Panc1 (cell line): ENCODE measurements at regions not wholly inside any gene's neighbourhood (a gene's known extent, or its start where the extent isn't known, plus 50 kb on each side); places are given as distances from the start of the nearest gene placed in this dataset.

ENCODE experiments used
- ATAC-seq: fragments of 200-7000 bp; cut with Tn5 transposase; 2 replicates; pipeline ENCODE4 v1.9.1; 2020; ENCODE audit warnings: mild to moderate bottlenecking, moderate library complexity
- BruUV-seq: library from RNA; stranded (reverse); fragments of 400-500 nt; replicated peaks from 2 replicates; lab custom pipeline; 2021; lab: Mats Ljungman, UMichigan
- CTCF ChIA-PET: fragments of 300-600 bp; sonication (Branson Sonifier 250); formaldehyde crosslinking; loops from one replicate; lab custom pipeline; 2022; ENCODE audit warnings: antibody characterized with exemption; lab: Charles Lee
- POLR2A ChIA-PET: fragments of 300-600 bp; sonication (Branson Sonifier 250); formaldehyde crosslinking; loops from one replicate; lab custom pipeline; 2022; ENCODE audit warnings: antibody characterized with exemption; lab: Charles Lee
- DNase-seq: peaks from one replicate; pipeline ENCODE4 v3.0.0-alpha.2; 2010; ENCODE audit warnings: low read depth, low spot score
- H3K27ac ChIP-seq: 2 replicates; pipeline ENCODE4 v1.5.1; 2011; ENCODE audit warnings: mild to moderate bottlenecking, low read length, inconsistent platforms
- H3K27me3 ChIP-seq: fragments of 200-500 bp; sonication (Bioruptor generic); 2 replicates; pipeline ENCODE4 v1.6.0; 2014; ENCODE audit warnings: low read length, inconsistent platforms; ENCODE audit not compliant: control insufficient read depth, insufficient read depth
- H3K36me3 ChIP-seq: fragments of 200-500 bp; sonication (Bioruptor generic); 2 replicates; pipeline ENCODE4 v1.5.1; 2014; ENCODE audit warnings: inconsistent platforms, mild to moderate bottlenecking, low read length, moderate library complexity; ENCODE audit not compliant: control insufficient read depth, insufficient read depth
- H3K4me1 ChIP-seq: 2 replicates; pipeline ENCODE4 v1.5.1; 2011; ENCODE audit warnings: inconsistent platforms, mild to moderate bottlenecking, low read length, moderate library complexity; ENCODE audit not compliant: control insufficient read depth, insufficient read depth
- H3K4me3 ChIP-seq, 2 experiments: 2 replicates each; pipeline ENCODE4 v1.5.1; 2011 to 2012; ENCODE audit warnings: low read depth in 2 of 2, low read length in 2 of 2, mild to moderate bottlenecking in 2 of 2, inconsistent platforms in 1 of 2, moderate library complexity in 1 of 2
- H3K9me3 ChIP-seq: fragments of 200-500 bp; sonication (Bioruptor generic); 2 replicates; pipeline ENCODE4 v1.5.1; 2014; ENCODE audit warnings: low read depth, mild to moderate bottlenecking, inconsistent platforms, low read length, moderate library complexity; ENCODE audit not compliant: control insufficient read depth, insufficient read depth
- CTCF ChIP-seq: fragments of 450-650 bp; IDR thresholded peaks from 2 replicates; pipeline ENCODE4 v1.5.1; 2017; ENCODE audit warnings: mild to moderate bottlenecking
- POLR2AphosphoS5 ChIP-seq: IDR thresholded peaks from 2 replicates; pipeline ENCODE4 v1.6.1; 2012; ENCODE audit warnings: mild to moderate bottlenecking, low read depth, low read length, moderate library complexity
- REST ChIP-seq, 2 experiments: IDR thresholded peaks; 2 replicates each; pipeline ENCODE4 v1.6.1; 2011 to 2012; ENCODE audit warnings: low read depth in 2 of 2, control low read depth in 1 of 2, low read length in 1 of 2, mild to moderate bottlenecking in 1 of 2, moderate library complexity in 1 of 2; ENCODE audit not compliant: insufficient read depth in 1 of 2
- SIN3A ChIP-seq: IDR thresholded peaks from 2 replicates; pipeline ENCODE4 v1.6.1; 2012; ENCODE audit warnings: low read depth, mild to moderate bottlenecking, low read length, moderate library complexity, borderline replicate concordance; ENCODE audit not compliant: insufficient read depth
- in situ Hi-C: cut with HindIII; loops from 2 replicates; pipeline ENCODE4 v1.10.0; 2016; ENCODE audit warnings: low sequenced_read_pairs, low pct_unique_long_range_greater_than_20kb
- intact Hi-C: fragments of 100-400 bp; cut with micrococcal nuclease; formaldehyde crosslinking; loops from one replicate; pipeline ENCODE4 v1.10.0; 2022; ENCODE audit not compliant: unreplicated experiment

- H3K36me3 ChIP-seq: no peaks in the 10 kb centered on the region
- no peak overlapping the region for H3K4me3 ChIP-seq
- H3K4me1 ChIP-seq: no peaks in the 10 kb centered on the region
- H3K9me3 ChIP-seq: no peaks in the 10 kb centered on the region
- CTCF ChIA-PET: interaction anchor here (0.7 kb wide), 1 partner anchor 35 kb away, joined by 17 read pairs; no protein-coding TSS in a partner anchor
- no peak overlapping the region for H3K27ac ChIP-seq
- no TSS peak for BruUV-seq
- ATAC-seq: no peak
- TF ChIP-seq CTCF (no peak), REST (IDR thresholded peaks at IDR 0.05; ENCODE audit: insufficient read depth in 1 of 2, low read depth in 2 of 2, low read length in 1 of 2) (no peak)
- intact Hi-C loops: loop anchor here (10.0 kb wide), 2 partner anchors 232 to 502 kb away; partner anchors contain the start of gene ASIC2
- POLR2A ChIA-PET: no interaction called here
- no peaks in the 10 kb centered on the region; the same call in 1 of the 2 replicates for H3K27me3 ChIP-seq
- in situ Hi-C loops: no loop called here
- no peak for DNase-seq
Measured at GRCh38 chr17:33527290-33527689, 234.2 kb upstream of the ASIC2 start.

GRCh38 chr17:33528846-33529245 lies 235.8 kb upstream of the ASIC2 start:
- CTCF ChIA-PET: no interaction called here
- no peak overlapping the region for H3K4me3 ChIP-seq
- H3K27me3 ChIP-seq: peaks cover 4% of the 10 kb centered on the region; the same call in 1 of the 2 replicates
- TF ChIP-seq CTCF: no peak
- no peak for TF ChIP-seq SIN3A
- no peak for TF ChIP-seq REST (IDR thresholded peaks at IDR 0.05; ENCODE audit: insufficient read depth in 1 of 2, low read depth in 2 of 2, low read length in 1 of 2)
- no peak for TF ChIP-seq POLR2AphosphoS5
- H3K9me3 ChIP-seq: no peaks in the 10 kb centered on the region
- in situ Hi-C loops: no loop called here
- H3K36me3 ChIP-seq: no peaks in the 10 kb centered on the region
- no TSS peak for BruUV-seq
- POLR2A ChIA-PET: no interaction called here
- no peaks in the 10 kb centered on the region for H3K4me1 ChIP-seq
- no peak overlapping the region for H3K27ac ChIP-seq
- DNase-seq: no peak
- intact Hi-C loops: loop anchor here (10.0 kb wide), 2 partner anchors 234 to 504 kb away; partner anchors contain the start of gene ASIC2
- ATAC-seq: no peak
